ENCODE measurements at regions not wholly inside any gene's neighbourhood (a gene's known extent, or its start where the extent isn't known, plus 50 kb on each side); places are given as distances from the start of the nearest gene placed in this dataset.

GRCh38 chr21:27582948-27583430 lies 616.1 kb upstream of the ADAMTS5 start:
- TF ChIP-seq EP300 (IDR thresholded peaks at IDR 0.05) (no peak), POLR2AphosphoS5 (IDR thresholded peaks at IDR 0.05) (no peak), CTCF (IDR thresholded peaks at IDR 0.05) (no peak)
